Fibroblast of villous mesenchyme (primary cell): ENCODE measurements at regions not wholly inside any gene's neighbourhood (a gene's known extent, or its start where the extent isn't known, plus 50 kb on each side); places are given as distances from the start of the nearest gene placed in this dataset.

ENCODE experiments used
- DNase-seq: peaks from one replicate; pipeline ENCODE4 v3.0.0-alpha.2; 2010; ENCODE audit warnings: low read depth
- H3K4me3 ChIP-seq: 2 replicates; pipeline ENCODE4 v1.5.1; 2011; ENCODE audit warnings: low read depth, mild to moderate bottlenecking, low read length
- CTCF ChIP-seq: IDR thresholded peaks from 2 replicates; pipeline ENCODE4 v1.5.1; 2012; ENCODE audit warnings: low read depth, mild to moderate bottlenecking, low read length; ENCODE audit not compliant: insufficient read depth

GRCh38 chr6:14861491-14861943, 384.4 kb upstream of the JARID2 start:
- no peak for TF ChIP-seq CTCF
- DNase-seq, result no peak
- no peak overlapping the region for H3K4me3 ChIP-seq

GRCh38 chr6:14862845-14863244, 383.0 kb upstream of the JARID2 start:
- H3K4me3 ChIP-seq, result no peak overlapping the region
- DNase-seq, result no peak
- TF ChIP-seq CTCF, result no peak

GRCh38 chr6:14863902-14864850, 381.7 kb upstream of the JARID2 start:
- DNase-seq, result no peak
- no peak for TF ChIP-seq CTCF
- no peak overlapping the region for H3K4me3 ChIP-seq

GRCh38 chr6:14865531-14866100, 380.3 kb upstream of the JARID2 start:
- no peak for TF ChIP-seq CTCF
- no peak overlapping the region for H3K4me3 ChIP-seq
- peak; percentile 25 for DNase-seq

- TF ChIP-seq CTCF, result no peak
- no peak overlapping the region for H3K4me3 ChIP-seq
- no peak for DNase-seq
Measured at GRCh38 chr6:14867802-14868201, 378.1 kb upstream of the JARID2 start.

GRCh38 chr6:14871221-14871620, 374.6 kb upstream of the JARID2 start:
- no peak for DNase-seq
- no peak overlapping the region for H3K4me3 ChIP-seq
- no peak for TF ChIP-seq CTCF
